ENCODE measurements at regions not wholly inside any gene's neighbourhood (a gene's known extent, or its start where the extent isn't known, plus 50 kb on each side); places are given as distances from the start of the nearest gene placed in this dataset.

DNA sequence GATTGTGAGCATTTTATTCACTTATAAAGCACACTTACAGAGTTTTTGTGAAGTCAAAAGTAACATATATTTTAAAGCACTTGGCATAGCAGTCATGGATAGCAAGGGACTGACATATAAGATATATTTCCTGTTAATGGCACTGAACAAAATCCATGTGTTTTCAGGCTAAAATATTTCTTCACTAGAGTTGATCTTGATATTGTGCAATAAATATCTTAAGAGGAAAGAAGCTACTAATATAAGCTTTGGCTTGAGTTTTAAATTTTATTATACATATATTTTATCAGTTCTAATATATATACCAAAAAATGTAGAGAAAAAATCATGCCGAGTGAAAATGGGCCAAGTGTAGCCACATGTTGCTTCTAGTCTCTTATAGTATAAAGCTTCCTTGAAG, 189.7 kb upstream of the DPP10 start:
- TF ChIP-seq, protein P1, sequence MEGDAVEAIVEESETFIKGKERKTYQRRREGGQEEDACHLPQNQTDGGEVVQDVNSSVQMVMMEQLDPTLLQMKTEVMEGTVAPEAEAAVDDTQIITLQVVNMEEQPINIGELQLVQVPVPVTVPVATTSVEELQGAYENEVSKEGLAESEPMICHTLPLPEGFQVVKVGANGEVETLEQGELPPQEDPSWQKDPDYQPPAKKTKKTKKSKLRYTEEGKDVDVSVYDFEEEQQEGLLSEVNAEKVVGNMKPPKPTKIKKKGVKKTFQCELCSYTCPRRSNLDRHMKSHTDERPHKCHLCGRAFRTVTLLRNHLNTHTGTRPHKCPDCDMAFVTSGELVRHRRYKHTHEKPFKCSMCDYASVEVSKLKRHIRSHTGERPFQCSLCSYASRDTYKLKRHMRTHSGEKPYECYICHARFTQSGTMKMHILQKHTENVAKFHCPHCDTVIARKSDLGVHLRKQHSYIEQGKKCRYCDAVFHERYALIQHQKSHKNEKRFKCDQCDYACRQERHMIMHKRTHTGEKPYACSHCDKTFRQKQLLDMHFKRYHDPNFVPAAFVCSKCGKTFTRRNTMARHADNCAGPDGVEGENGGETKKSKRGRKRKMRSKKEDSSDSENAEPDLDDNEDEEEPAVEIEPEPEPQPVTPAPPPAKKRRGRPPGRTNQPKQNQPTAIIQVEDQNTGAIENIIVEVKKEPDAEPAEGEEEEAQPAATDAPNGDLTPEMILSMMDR (IDR thresholded peaks at IDR 0.05 in 8 of 11, conservative IDR thresholded peaks at IDR 0.05 in 3 of 11), result no peak
- TF ChIP-seq POLR2A (IDR thresholded peaks at IDR 0.05) (no peak), POLR2AphosphoS5 (IDR thresholded peaks at IDR 0.05) (no peak)
